ENCODE measurements at regions not wholly inside any gene's neighbourhood (a gene's known extent, or its start where the extent isn't known, plus 50 kb on each side); places are given as distances from the start of the nearest gene placed in this dataset.
"Not testable (repeated sequence)": the region's sequence is repeated elsewhere in the genome, so short reads cannot be mapped to it uniquely, and the experiment has no call there.

DNA sequence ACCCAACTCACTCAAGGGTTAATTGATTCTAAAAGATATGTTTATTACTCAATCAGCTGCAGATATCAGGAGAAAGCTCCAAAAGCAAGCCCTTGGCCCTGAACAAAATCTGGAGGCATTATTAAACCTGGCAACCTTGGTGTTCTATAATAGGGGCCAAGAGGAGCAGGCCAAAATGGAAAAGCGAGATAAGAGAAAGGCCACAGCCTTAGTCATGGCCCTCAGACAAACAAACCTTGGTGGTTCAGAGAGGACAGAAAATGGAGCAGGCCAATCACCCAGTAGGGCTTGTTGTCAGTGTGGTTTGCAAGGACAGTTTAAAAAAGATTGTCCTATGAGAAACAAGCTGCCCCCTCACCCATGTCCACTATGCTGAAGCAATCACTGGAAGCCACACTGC, 53.4 kb upstream of the ATRNL1 start:
- TF ChIP-seq, protein P1, sequence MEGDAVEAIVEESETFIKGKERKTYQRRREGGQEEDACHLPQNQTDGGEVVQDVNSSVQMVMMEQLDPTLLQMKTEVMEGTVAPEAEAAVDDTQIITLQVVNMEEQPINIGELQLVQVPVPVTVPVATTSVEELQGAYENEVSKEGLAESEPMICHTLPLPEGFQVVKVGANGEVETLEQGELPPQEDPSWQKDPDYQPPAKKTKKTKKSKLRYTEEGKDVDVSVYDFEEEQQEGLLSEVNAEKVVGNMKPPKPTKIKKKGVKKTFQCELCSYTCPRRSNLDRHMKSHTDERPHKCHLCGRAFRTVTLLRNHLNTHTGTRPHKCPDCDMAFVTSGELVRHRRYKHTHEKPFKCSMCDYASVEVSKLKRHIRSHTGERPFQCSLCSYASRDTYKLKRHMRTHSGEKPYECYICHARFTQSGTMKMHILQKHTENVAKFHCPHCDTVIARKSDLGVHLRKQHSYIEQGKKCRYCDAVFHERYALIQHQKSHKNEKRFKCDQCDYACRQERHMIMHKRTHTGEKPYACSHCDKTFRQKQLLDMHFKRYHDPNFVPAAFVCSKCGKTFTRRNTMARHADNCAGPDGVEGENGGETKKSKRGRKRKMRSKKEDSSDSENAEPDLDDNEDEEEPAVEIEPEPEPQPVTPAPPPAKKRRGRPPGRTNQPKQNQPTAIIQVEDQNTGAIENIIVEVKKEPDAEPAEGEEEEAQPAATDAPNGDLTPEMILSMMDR (IDR thresholded peaks at IDR 0.05): not testable (repeated sequence)
- TF ChIP-seq POLR2A (IDR thresholded peaks at IDR 0.05): not testable (repeated sequence)
